ENCODE measurements at regions not wholly inside any gene's neighbourhood (a gene's known extent, or its start where the extent isn't known, plus 50 kb on each side); places are given as distances from the start of the nearest gene placed in this dataset.

DNA sequence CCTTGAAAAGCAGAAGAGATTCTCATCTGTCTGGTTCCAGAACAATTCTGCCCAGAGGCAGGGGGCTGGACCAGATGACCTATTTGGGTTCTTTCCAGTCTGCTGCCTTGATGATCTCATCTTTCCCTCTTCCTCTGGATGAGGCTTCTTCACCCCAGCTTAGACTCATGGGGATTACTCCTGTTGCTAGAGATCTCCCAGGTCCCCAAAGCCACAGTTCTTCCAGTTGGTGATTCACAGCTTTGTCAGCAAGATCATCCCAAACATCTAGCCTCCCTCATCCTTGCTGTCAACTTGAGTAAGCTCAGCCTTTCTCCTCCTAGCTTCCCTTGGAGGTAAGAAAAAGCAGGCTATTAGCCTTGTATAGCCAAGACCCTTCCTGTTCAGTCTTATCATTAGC lies 64.2 kb upstream of the PJA1 start:
- Mint-ChIP-seq H3K27ac (no peak overlapping the region), H3K36me3 (ENCODE audit: low read depth) (no peaks in the 10 kb centered on the region), H3K4me1 (ENCODE audit: low read depth) (no peaks in the 10 kb centered on the region), H3K4me3 (no peak overlapping the region), H3K27me3 (ENCODE audit: low read depth) (no peaks in the 10 kb centered on the region), H3K9me3 (ENCODE audit: insufficient read depth) (no peaks in the 10 kb centered on the region)
- CTCF ChIA-PET, result no interaction called here
- DNase-seq, result no peak
- no peak for ATAC-seq
- POLR2A ChIA-PET, result no interaction called here

- H3K27ac Mint-ChIP-seq, result no peak overlapping the region
- ChIA-PET POLR2A (no interaction called here), CTCF (no interaction called here)
- no peak overlapping the region for H3K4me3 Mint-ChIP-seq
- DNase-seq (no peak), ATAC-seq (no peak)
- no peaks in the 10 kb centered on the region for H3K9me3 Mint-ChIP-seq (ENCODE audit: insufficient read depth)
- no peaks in the 10 kb centered on the region for H3K27me3 Mint-ChIP-seq (ENCODE audit: low read depth)
- H3K36me3 Mint-ChIP-seq (ENCODE audit: low read depth), result no peaks in the 10 kb centered on the region
- H3K4me1 Mint-ChIP-seq (ENCODE audit: low read depth), result no peaks in the 10 kb centered on the region
Observed at GRCh38 chrX:69228732-69229131, 63.5 kb upstream of the PJA1 start.

GRCh38 chrX:69226459-69227158 lies 61.4 kb upstream of the PJA1 start:
- H3K36me3 Mint-ChIP-seq (ENCODE audit: low read depth), result no peaks in the 10 kb centered on the region
- ATAC-seq, result no peak

DNA sequence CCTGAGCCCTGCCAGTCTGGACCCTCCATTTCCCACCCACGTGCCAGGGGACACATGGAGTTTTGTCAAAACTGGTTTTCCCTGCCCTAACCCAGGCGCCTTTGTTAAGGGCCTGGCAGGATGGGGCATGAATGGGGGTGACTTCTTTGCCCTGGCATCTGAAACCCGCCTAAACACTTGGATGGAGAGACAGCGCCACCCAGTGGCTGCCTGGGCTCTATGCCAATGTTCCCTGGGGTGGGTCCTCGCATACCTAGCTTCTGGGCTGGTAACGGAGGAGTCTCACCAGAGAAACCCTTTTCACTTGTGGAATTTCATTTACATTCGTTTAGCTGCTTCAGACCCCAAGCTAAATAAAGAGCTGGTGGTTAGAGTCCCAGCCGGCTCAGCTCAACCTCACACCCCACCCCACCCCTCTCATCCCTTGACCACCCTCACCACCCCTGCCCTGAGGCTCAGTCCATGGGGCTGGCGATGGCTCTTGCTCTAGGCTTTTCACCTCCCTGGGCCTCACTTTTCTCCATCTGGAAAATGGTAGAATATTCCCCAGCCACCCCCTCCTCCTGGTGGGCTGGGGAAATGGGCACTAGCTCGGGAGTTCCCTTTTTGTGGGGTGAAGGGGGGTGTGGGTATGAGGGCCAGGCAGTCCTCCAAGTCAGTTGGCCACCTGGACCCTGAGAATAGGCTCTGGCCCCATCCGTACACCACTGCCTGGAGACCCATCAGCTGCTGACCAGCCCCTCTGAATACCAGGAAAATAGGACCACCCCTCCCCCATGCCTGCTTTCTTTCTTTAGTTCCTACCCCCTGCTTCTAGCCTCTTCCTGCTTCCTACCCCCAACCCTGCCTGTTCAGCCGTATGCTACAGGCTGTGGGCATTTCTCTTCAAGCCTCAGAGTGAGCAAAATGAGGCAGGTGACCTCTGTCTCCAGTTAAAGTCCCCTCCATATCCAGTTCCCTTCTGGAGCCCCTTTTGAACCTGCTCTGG lies 57.1 kb upstream of the PJA1 start:
- no peak overlapping the region for H3K27ac Mint-ChIP-seq
- DNase-seq (peak; percentile 72), ATAC-seq (peak; percentile 78)
- no peaks in the 10 kb centered on the region for H3K9me3 Mint-ChIP-seq (ENCODE audit: insufficient read depth)
- H3K36me3 Mint-ChIP-seq (ENCODE audit: low read depth), result no peaks in the 10 kb centered on the region
- CTCF ChIA-PET, result interaction anchor here (0.6 to 3.6 kb wide), 11 partner anchors 17 to 489 kb away, joined by 3 to 45 read pairs (median 3); partner anchors contain the start of gene EFNB1
- H3K4me1 Mint-ChIP-seq (ENCODE audit: low read depth), result no peaks in the 10 kb centered on the region
- no peak overlapping the region for H3K4me3 Mint-ChIP-seq
- H3K27me3 Mint-ChIP-seq (ENCODE audit: low read depth), result peaks cover 2% of the 10 kb centered on the region
- POLR2A ChIA-PET, result no interaction called here

More at GRCh38 chrX:69226459-69227158, 61.4 kb upstream of the PJA1 start:
- no peaks in the 10 kb centered on the region for H3K9me3 Mint-ChIP-seq (ENCODE audit: insufficient read depth)
- H3K27me3 Mint-ChIP-seq (ENCODE audit: low read depth), result peaks cover 2% of the 10 kb centered on the region
- H3K4me3 Mint-ChIP-seq, result no peak overlapping the region
- no peak overlapping the region for H3K27ac Mint-ChIP-seq
- no peak for DNase-seq
- no peaks in the 10 kb centered on the region for H3K4me1 Mint-ChIP-seq (ENCODE audit: low read depth)
- CTCF ChIA-PET, result no interaction called here
- POLR2A ChIA-PET, result no interaction called here

DNA sequence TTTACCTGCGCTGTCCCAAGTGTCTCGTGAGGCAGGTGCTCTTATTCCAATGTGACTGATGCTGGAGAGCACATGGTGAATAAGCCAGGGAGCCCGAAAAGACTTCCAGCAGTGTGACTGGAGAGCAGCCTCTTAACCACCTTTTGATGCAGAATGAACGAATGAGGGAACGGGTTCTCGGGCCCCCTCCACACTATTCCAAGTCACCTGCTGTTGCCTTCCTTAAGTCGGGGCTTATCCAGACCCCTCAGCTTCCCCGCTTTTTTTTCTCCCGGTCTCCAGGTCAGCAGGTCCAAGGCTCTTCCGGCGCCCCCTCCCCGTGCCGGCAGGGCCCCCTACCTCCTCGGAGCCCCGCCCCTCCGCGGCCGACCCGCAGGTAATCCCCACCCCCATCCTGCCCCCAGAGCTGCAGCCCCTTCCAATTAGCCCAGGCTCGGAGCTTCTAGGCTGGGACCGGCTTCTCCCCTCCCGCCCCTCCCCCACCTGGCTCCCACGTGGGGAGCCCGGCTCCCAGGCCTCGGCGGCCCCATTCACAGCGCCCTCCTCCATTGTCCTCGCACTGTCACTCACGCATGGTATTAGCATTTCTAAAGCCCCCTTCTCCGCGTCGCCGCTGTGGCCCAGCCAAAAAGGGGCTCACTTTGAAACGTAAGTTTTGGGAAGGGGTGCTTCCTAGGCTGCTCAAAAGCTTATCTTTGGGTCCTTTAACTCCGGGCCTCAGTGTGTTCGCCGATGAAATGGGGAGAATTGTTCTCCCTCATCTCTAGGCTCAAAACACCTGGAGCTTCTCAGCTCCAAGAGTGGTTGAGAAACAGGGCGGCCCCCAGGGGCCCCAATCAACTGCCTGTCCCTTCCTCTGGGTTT lies 56.2 kb upstream of the PJA1 start:
- ChIA-PET CTCF (interaction anchor here (0.6 to 3.6 kb wide), 7 partner anchors 17 to 489 kb away, joined by 3 to 45 read pairs (median 3); partner anchors contain the start of gene EFNB1), POLR2A (no interaction called here)
- H3K4me3 Mint-ChIP-seq, result no peak overlapping the region
- H3K27me3 Mint-ChIP-seq (ENCODE audit: low read depth), result peaks cover 2% of the 10 kb centered on the region
- DNase-seq, result no peak
- no peak overlapping the region for H3K27ac Mint-ChIP-seq
- ATAC-seq, result no peak
- no peaks in the 10 kb centered on the region for H3K36me3 Mint-ChIP-seq (ENCODE audit: low read depth)
- no peaks in the 10 kb centered on the region for H3K9me3 Mint-ChIP-seq (ENCODE audit: insufficient read depth)
- H3K4me1 Mint-ChIP-seq (ENCODE audit: low read depth), result no peaks in the 10 kb centered on the region

GRCh38 chrX:69218407-69218997 lies 53.2 kb upstream of the PJA1 start:
- no peak overlapping the region for H3K4me3 Mint-ChIP-seq
- ChIA-PET POLR2A (no interaction called here), CTCF (interaction anchor here (0.5 to 1.0 kb wide), 2 partner anchors 185 to 390 kb away, joined by 3 to 9 read pairs; partner anchors contain the start of gene EFNB1)
- no peaks in the 10 kb centered on the region for H3K36me3 Mint-ChIP-seq (ENCODE audit: low read depth)
- H3K27me3 Mint-ChIP-seq (ENCODE audit: low read depth), result peaks cover 2% of the 10 kb centered on the region
- no peaks in the 10 kb centered on the region for H3K9me3 Mint-ChIP-seq (ENCODE audit: insufficient read depth)
- ATAC-seq, result no peak
- H3K4me1 Mint-ChIP-seq (ENCODE audit: low read depth), result no peaks in the 10 kb centered on the region
- no peak for DNase-seq
- no peak overlapping the region for H3K27ac Mint-ChIP-seq

- Mint-ChIP-seq H3K27ac (no peak overlapping the region), H3K27me3 (ENCODE audit: low read depth) (no peaks in the 10 kb centered on the region), H3K4me1 (ENCODE audit: low read depth) (no peaks in the 10 kb centered on the region), H3K4me3 (no peak overlapping the region), H3K9me3 (ENCODE audit: insufficient read depth) (no peaks in the 10 kb centered on the region), H3K36me3 (ENCODE audit: low read depth) (no peaks in the 10 kb centered on the region)
- POLR2A ChIA-PET, result no interaction called here
- ATAC-seq (no peak), DNase-seq (no peak)
- CTCF ChIA-PET, result no interaction called here
Observed at GRCh38 chrX:69216911-69217310, 51.7 kb upstream of the PJA1 start.

- H3K36me3 Mint-ChIP-seq (ENCODE audit: low read depth), result no peaks in the 10 kb centered on the region
- no peaks in the 10 kb centered on the region for H3K27me3 Mint-ChIP-seq (ENCODE audit: low read depth)
- ChIA-PET CTCF (no interaction called here), POLR2A (no interaction called here)
- H3K4me1 Mint-ChIP-seq (ENCODE audit: low read depth), result no peaks in the 10 kb centered on the region
- DNase-seq, result no peak
- no peak for ATAC-seq
- no peak overlapping the region for H3K27ac Mint-ChIP-seq
- no peak overlapping the region for H3K4me3 Mint-ChIP-seq
- H3K9me3 Mint-ChIP-seq (ENCODE audit: insufficient read depth), result no peaks in the 10 kb centered on the region
Observed at GRCh38 chrX:69216446-69216845, 51.2 kb upstream of the PJA1 start.

- Mint-ChIP-seq H3K27me3 (ENCODE audit: low read depth) (no peaks in the 10 kb centered on the region), H3K27ac (no peak overlapping the region), H3K4me3 (no peak overlapping the region), H3K36me3 (ENCODE audit: low read depth) (no peaks in the 10 kb centered on the region), H3K9me3 (ENCODE audit: insufficient read depth) (no peaks in the 10 kb centered on the region), H3K4me1 (ENCODE audit: low read depth) (no peaks in the 10 kb centered on the region)
- ChIA-PET CTCF (interaction anchor here (1.1 kb wide), 1 partner anchor 393 kb away, joined by 3 read pairs; no protein-coding TSS in a partner anchor), POLR2A (no interaction called here)
- DNase-seq (no peak), ATAC-seq (no peak)
Observed at GRCh38 chrX:69215161-69215875, 50.1 kb upstream of the PJA1 start.

All from activated CD8-positive, alpha-beta T cell treated with anti-CD3 and anti-CD28 coated beads, Interleukin-2, amount 10 ng/mL, durations not matched to agents 7 days and 5 days (primary cell).